CD14-positive monocyte (primary cell): ENCODE measurements at regions not wholly inside any gene's neighbourhood (a gene's known extent, or its start where the extent isn't known, plus 50 kb on each side); places are given as distances from the start of the nearest gene placed in this dataset.
A peak's percentile ranks its signal among the peaks of the same experiment; 100 is the strongest.

Source experiments
- DNase-seq, 3 donors: peaks; one replicate each; pipeline ENCODE4 v3.0.0-alpha.2; 2011 to 2022
- H2AFZ ChIP-seq: 2 replicates; pipeline ENCODE4 v1.6.0; 2012; ENCODE audit warnings: mild to moderate bottlenecking, low read depth, low read length, inconsistent platforms; ENCODE audit not compliant: insufficient read depth, poor library complexity, severe bottlenecking
- H3K27ac ChIP-seq, 2 donors: 1 replicate in 1 of 2; 2 replicates in 1 of 2; pipeline ENCODE4 v1.5.1; 2012 to 2013; ENCODE audit warnings: low read length in 2 of 2, control low read depth in 1 of 2, inconsistent platforms in 1 of 2, low read depth in 1 of 2, mild to moderate bottlenecking in 1 of 2
- H3K27me3 ChIP-seq, 2 donors: one replicate each; pipeline versions ENCODE4 v1.6.0 to v1.6.1; 2011 to 2013; ENCODE audit warnings: low read length in 2 of 2; ENCODE audit not compliant: control insufficient read depth in 2 of 2, insufficient read depth in 2 of 2
- H3K36me3 ChIP-seq, 2 donors: replicated peaks in 1 of 2; 1 replicate in 1 of 2; 2 replicates in 1 of 2; pipeline versions ENCODE4 v1.5.1 to v1.6.1; 2012 to 2013; ENCODE audit warnings: low read length in 2 of 2, control low read depth in 1 of 2, inconsistent platforms in 1 of 2, mild to moderate bottlenecking in 1 of 2; ENCODE audit not compliant: insufficient read depth in 2 of 2, control insufficient read depth in 1 of 2
- H3K4me1 ChIP-seq, 2 donors: 1 replicate in 1 of 2; 2 replicates in 1 of 2; pipeline versions ENCODE4 v1.5.1 to v1.6.1; 2012 to 2013; ENCODE audit warnings: low read length in 2 of 2, control low read depth in 1 of 2, inconsistent platforms in 1 of 2, mild to moderate bottlenecking in 1 of 2, moderate library complexity in 1 of 2; ENCODE audit not compliant: insufficient read depth in 2 of 2, control insufficient read depth in 1 of 2
- H3K4me2 ChIP-seq: replicated peaks from 2 replicates; pipeline ENCODE3; 2012; ENCODE audit warnings: low read length, moderate library complexity, mild to moderate bottlenecking; ENCODE audit not compliant: poor library complexity, severe bottlenecking; ENCODE audit errors: extremely low read depth
- H3K4me3 ChIP-seq, 3 experiments: fragments of 200-600 bp in 1 of 3; sonication (generic) in 1 of 3; replicated peaks in 1 of 3; 1 replicate in 2 of 3; 2 replicates in 1 of 3; pipeline ENCODE4 v1.5.1; 2011 to 2013; ENCODE audit warnings: low read length in 3 of 3, mild to moderate bottlenecking in 3 of 3, control low read depth in 2 of 3, low read depth in 2 of 3, inconsistent platforms in 1 of 3, moderate library complexity in 1 of 3
- H3K79me2 ChIP-seq: 2 replicates; pipeline ENCODE4 v1.6.0; 2012; ENCODE audit warnings: mild to moderate bottlenecking, control low read depth, inconsistent platforms, low read length, moderate library complexity; ENCODE audit not compliant: insufficient read depth
- H3K9ac ChIP-seq: 2 replicates; pipeline ENCODE4 v1.6.0; 2017; ENCODE audit warnings: low read length, mild to moderate bottlenecking; ENCODE audit not compliant: insufficient read depth, poor library complexity, severe bottlenecking
- H3K9me3 ChIP-seq, 2 donors: replicated peaks in 1 of 2; 1 replicate in 1 of 2; 2 replicates in 1 of 2; pipeline versions ENCODE4 v1.5.1 to v1.6.1; 2012 to 2013; ENCODE audit warnings: low read length in 2 of 2, control low read depth in 1 of 2; ENCODE audit not compliant: control insufficient read depth in 1 of 2, insufficient read depth in 1 of 2
- H4K20me1 ChIP-seq: 2 replicates; pipeline ENCODE4 v1.6.0; 2012; ENCODE audit warnings: mild to moderate bottlenecking, low read length, control low read depth, moderate library complexity; ENCODE audit not compliant: insufficient read depth
- H3K27ac Mint-ChIP-seq, 7 donors: one replicate each; pipeline ENCODE4 v1.8.0; 2020; ENCODE audit warnings: mild to moderate bottlenecking in 7 of 7, mixed read lengths in 7 of 7, moderate library complexity in 6 of 7, inconsistent platforms in 2 of 7
- H3K27me3 Mint-ChIP-seq, 3 donors: one replicate each; pipeline ENCODE4 v1.8.0; 2021 to 2022; ENCODE audit warnings: low read depth in 3 of 3, mild to moderate bottlenecking in 3 of 3, mixed read lengths in 3 of 3, moderate library complexity in 3 of 3, inconsistent platforms in 1 of 3
- H3K36me3 Mint-ChIP-seq, 2 donors: one replicate each; pipeline ENCODE4 v1.8.0; 2020; ENCODE audit warnings: mixed read lengths in 2 of 2, inconsistent platforms in 1 of 2, mild to moderate bottlenecking in 1 of 2
- H3K4me1 Mint-ChIP-seq: one replicate; pipeline ENCODE4 v1.8.0; 2020; ENCODE audit warnings: mild to moderate bottlenecking, mixed read lengths
- H3K4me3 Mint-ChIP-seq, 2 donors: one replicate each; pipeline ENCODE4 v1.8.0; 2020; ENCODE audit warnings: mild to moderate bottlenecking in 2 of 2, mixed read lengths in 2 of 2, moderate library complexity in 1 of 2
- H3K9me3 Mint-ChIP-seq, 7 donors: one replicate each; pipeline ENCODE4 v1.8.0; 2020 to 2022; ENCODE audit warnings: mixed read lengths in 7 of 7, mild to moderate bottlenecking in 6 of 7, moderate library complexity in 6 of 7, inconsistent platforms in 2 of 7
- WGBS: methylation state at CpG from one replicate; pipeline ENCODE4 v1.1.5; 2013; ENCODE audit warnings: missing lambda C conversion rate; ENCODE audit not compliant: insufficient coverage; 5-methylcytosine and 5-hydroxymethylcytosine counted together
- intact Hi-C, 2 donors: fragments of 100-400 bp; cut with micrococcal nuclease; formaldehyde crosslinking; loops; one replicate each; pipeline versions ENCODE4 v1.15.0 to v1.15.1; 2023
- TF ChIP-seq, protein P1 (sequence below): fragments of 200-600 bp; IDR thresholded peaks from one replicate; pipeline ENCODE4 v1.8.0; 2022; ENCODE audit warnings: antibody characterized with exemption, mild to moderate bottlenecking

DNA sequence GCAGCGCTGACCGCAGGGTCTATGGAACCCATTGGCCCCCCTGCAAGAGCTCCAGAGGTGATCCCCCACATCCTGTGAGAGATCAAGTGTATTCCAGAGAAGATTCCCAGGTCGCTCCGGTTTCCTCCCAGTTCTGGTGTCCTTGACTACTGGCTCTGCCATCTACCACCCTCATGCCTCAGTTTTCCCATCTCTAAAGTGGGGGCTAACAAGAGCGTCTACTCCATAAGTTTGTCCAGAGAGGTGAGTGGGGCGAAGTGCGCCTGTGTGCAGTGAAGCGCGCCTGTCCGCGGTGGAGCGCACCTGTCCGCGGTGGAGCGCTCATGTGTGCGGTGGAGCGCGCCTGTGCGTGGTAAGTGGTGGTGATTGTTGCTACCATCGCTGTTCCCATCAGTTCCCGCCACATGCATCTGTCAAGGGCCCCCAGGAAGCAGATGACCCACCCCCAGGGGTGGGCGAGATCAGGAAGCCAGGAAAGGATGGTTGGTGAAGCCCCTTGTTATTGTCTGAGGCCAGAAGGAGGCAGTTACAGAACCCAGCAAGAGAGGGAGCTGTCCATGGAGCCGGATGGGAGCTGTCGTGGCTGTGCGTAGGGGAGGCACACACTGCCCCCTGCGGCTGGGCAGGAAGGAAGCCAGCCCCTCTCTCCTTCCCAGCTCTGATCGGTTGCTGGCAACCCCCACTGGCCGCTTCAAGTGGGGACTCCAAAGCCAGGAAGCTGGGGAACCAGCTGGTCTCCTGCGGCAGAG is 73.2 kb upstream of the FGF3 start:
- Mint-ChIP-seq H3K4me1 (no peaks in the 10 kb centered on the region), H3K27ac (peak overlapping the region in 1 of 7 donors; percentile 74), H3K4me3 (peak overlapping the region in 1 of 2 donors; percentile 65), H3K9me3 (peaks cover 0 to 3% (median 0%) of the 10 kb centered on the region in 7 donors), H3K36me3 (no peaks in the 10 kb centered on the region), H3K27me3 (peaks cover 15 to 50% (median 40%) of the 10 kb centered on the region in 3 donors)
- Histone ChIP-seq H4K20me1 (no peaks in the 10 kb centered on the region), H3K4me2 (no peak overlapping the region), H2AFZ (no peak overlapping the region), H3K27ac (no peak overlapping the region), H3K79me2 (no peaks in the 10 kb centered on the region), H3K4me1 (no peaks in the 10 kb centered on the region), H3K9ac (no peak overlapping the region), H3K9me3 (no peaks in the 10 kb centered on the region), H3K27me3 (peaks cover 0 to 7% of the 10 kb centered on the region in 2 donors), H3K4me3 (no peak overlapping the region), H3K36me3 (no peaks in the 10 kb centered on the region)
- intact Hi-C loops, result no loop called here
- TF ChIP-seq, protein P1, sequence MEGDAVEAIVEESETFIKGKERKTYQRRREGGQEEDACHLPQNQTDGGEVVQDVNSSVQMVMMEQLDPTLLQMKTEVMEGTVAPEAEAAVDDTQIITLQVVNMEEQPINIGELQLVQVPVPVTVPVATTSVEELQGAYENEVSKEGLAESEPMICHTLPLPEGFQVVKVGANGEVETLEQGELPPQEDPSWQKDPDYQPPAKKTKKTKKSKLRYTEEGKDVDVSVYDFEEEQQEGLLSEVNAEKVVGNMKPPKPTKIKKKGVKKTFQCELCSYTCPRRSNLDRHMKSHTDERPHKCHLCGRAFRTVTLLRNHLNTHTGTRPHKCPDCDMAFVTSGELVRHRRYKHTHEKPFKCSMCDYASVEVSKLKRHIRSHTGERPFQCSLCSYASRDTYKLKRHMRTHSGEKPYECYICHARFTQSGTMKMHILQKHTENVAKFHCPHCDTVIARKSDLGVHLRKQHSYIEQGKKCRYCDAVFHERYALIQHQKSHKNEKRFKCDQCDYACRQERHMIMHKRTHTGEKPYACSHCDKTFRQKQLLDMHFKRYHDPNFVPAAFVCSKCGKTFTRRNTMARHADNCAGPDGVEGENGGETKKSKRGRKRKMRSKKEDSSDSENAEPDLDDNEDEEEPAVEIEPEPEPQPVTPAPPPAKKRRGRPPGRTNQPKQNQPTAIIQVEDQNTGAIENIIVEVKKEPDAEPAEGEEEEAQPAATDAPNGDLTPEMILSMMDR, result no peak
- 88% methylated on average over 21 of the region's 29 CpGs for WGBS
- no peak for DNase-seq

DNA sequence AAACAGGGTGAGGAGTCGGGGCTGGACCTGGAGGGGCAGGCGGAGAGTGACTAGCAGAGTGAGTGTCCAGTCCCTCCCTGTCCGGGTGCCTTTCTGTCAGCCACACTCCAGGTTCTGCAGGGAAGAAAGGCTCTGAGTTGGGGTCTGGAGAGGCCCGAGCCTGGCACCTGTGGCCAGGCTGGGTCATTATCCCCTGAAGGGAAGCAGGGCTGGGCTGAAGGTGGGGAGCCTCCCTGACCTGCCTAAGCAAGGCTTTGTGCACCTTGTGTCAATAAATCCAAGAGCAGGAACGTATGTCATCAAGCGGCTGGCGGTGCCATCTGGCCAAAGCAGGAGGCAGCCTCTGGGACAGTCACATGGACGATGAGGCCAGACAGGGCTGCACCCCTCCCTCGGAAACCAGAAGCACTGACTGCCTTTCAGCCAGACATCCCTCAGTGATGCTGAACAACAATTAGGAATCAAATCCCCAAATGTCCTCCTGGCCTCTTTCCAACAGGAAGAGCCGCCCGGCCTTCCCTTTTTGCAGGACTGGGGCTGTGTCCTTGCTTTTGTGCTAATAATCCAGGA is 73.9 kb upstream of the FGF3 start:
- 51% methylated on average over 11 of the region's 11 CpGs for WGBS
- H4K20me1 ChIP-seq, result no peaks in the 10 kb centered on the region
- no peak overlapping the region for H3K4me3 Mint-ChIP-seq
- no peak overlapping the region for H2AFZ ChIP-seq
- no peaks in the 10 kb centered on the region for H3K9me3 ChIP-seq
- no peak overlapping the region for H3K4me3 ChIP-seq
- H3K79me2 ChIP-seq, result no peaks in the 10 kb centered on the region
- H3K27me3 ChIP-seq, result peaks cover 0 to 7% of the 10 kb centered on the region in 2 donors
- no peak overlapping the region for H3K4me2 ChIP-seq
- TF ChIP-seq, protein P1, result no peak
- H3K9ac ChIP-seq, result no peak overlapping the region
- H3K27ac Mint-ChIP-seq, result no peak overlapping the region
- intact Hi-C loops, result no loop called here
- H3K36me3 Mint-ChIP-seq, result no peaks in the 10 kb centered on the region
- no peak overlapping the region for H3K27ac ChIP-seq
- H3K36me3 ChIP-seq, result no peaks in the 10 kb centered on the region
- H3K9me3 Mint-ChIP-seq, result peaks cover 0 to 4% (median 0%) of the 10 kb centered on the region in 7 donors
- H3K4me1 Mint-ChIP-seq, result no peaks in the 10 kb centered on the region
- DNase-seq, result no peak
- peaks cover 15 to 54% (median 42%) of the 10 kb centered on the region in 3 donors for H3K27me3 Mint-ChIP-seq
- H3K4me1 ChIP-seq, result no peaks in the 10 kb centered on the region
